ENCODE measurements at regions not wholly inside any gene's neighbourhood (a gene's known extent, or its start where the extent isn't known, plus 50 kb on each side); places are given as distances from the start of the nearest gene placed in this dataset.

DNA sequence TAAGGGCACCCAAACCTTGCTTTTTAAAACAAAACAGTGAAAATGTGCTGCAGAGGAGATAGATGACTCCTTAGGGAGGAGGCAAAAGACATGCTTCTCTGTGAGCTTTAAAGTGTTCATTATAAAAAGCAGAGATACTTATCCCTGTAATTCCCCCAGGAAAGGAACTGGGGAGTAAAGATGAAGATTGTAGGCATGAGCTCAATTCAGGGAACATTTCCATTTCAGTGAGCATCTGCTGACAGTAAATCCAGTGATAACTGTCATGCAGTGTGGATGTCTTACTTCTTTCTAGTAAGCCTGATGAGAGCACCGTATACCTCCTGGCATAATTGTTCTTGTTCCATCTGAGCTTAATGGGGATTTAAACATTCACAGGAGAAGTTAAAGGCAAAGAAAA, 1296.5 kb downstream of the MRPL39 start:
- no peak for TF ChIP-seq CTCF (IDR thresholded peaks at IDR 0.05)
- no peak for TF ChIP-seq POLR2A (IDR thresholded peaks at IDR 0.05)
- no peak for TF ChIP-seq POLR2AphosphoS5 (IDR thresholded peaks at IDR 0.05; ENCODE audit: insufficient read depth in 1 of 2, low read depth in 1 of 2)

Data from vagina (tissue), 2 donors.